ENCODE measurements at regions not wholly inside any gene's neighbourhood (a gene's known extent, or its start where the extent isn't known, plus 50 kb on each side); places are given as distances from the start of the nearest gene placed in this dataset.

- CTCF ChIA-PET (ENCODE audit: unreplicated experiment) = no interaction called here
- intact Hi-C loops (cut with micrococcal nuclease; ENCODE audit: unreplicated experiment) = no loop called here
- TF ChIP-seq EZH2phosphoT487 (IDR thresholded peaks at IDR 0.05; ENCODE audit: borderline replicate concordance, low read depth, low read length) = no peak
- TF ChIP-seq CTCF (conservative IDR thresholded peaks at IDR 0.05; ENCODE audit: low read length) = no peak
- Histone ChIP-seq H3K4me3 (ENCODE audit: low read depth, low read length, poor library complexity, severe bottlenecking) (no peak overlapping the region), H3K4me1 (ENCODE audit: insufficient read depth, low read length, poor library complexity, severe bottlenecking) (no peaks in the 10 kb centered on the region), H3K27ac (ENCODE audit: low read depth, low read length, poor library complexity, severe bottlenecking) (no peak overlapping the region), H3K36me3 (ENCODE audit: insufficient read depth, low read length) (no peaks in the 10 kb centered on the region), H3K9me3 (ENCODE audit: low read length) (no peaks in the 10 kb centered on the region), H3K79me2 (ENCODE audit: insufficient read depth, low read depth, low read length) (no peaks in the 10 kb centered on the region), H4K20me1 (ENCODE audit: insufficient read depth, low read length) (no peaks in the 10 kb centered on the region), H3K4me2 (ENCODE audit: low read length) (no peak overlapping the region), H2AFZ (ENCODE audit: low read length) (no peak overlapping the region), H3K9me2 (ENCODE audit: insufficient read depth, low read length) (no peaks in the 10 kb centered on the region)
- no peak for DNase-seq (ENCODE audit: low spot score)
- POLR2A ChIA-PET = interaction anchor here (0.7 kb wide), 1 partner anchor 247 kb away, joined by 3 read pairs; no protein-coding TSS in a partner anchor
- BruUV-seq (replicated peaks) = no TSS peak
These were observed 173.1 kb downstream of the NECTIN3 start for GRCh38 chr3:111244760-111245159.

GRCh38 chr3:111246967-111247760 lies 175.5 kb downstream of the NECTIN3 start:
- H3K9me2 ChIP-seq (ENCODE audit: insufficient read depth, low read length) = no peaks in the 10 kb centered on the region
- intact Hi-C loops (cut with micrococcal nuclease; ENCODE audit: unreplicated experiment) = no loop called here
- H4K20me1 ChIP-seq (ENCODE audit: insufficient read depth, low read length) = no peaks in the 10 kb centered on the region
- POLR2A ChIA-PET = no interaction called here
- H3K4me3 ChIP-seq (ENCODE audit: low read depth, low read length, poor library complexity, severe bottlenecking) = no peak overlapping the region
- H3K4me1 ChIP-seq (ENCODE audit: insufficient read depth, low read length, poor library complexity, severe bottlenecking) = no peaks in the 10 kb centered on the region
- H2AFZ ChIP-seq (ENCODE audit: low read length) = no peak overlapping the region
- no peak overlapping the region for H3K27ac ChIP-seq (ENCODE audit: low read depth, low read length, poor library complexity, severe bottlenecking)
- H3K79me2 ChIP-seq (ENCODE audit: insufficient read depth, low read depth, low read length) = no peaks in the 10 kb centered on the region
- CTCF ChIA-PET (ENCODE audit: unreplicated experiment) = no interaction called here
- DNase-seq (ENCODE audit: low spot score) = no peak
- no TSS peak for BruUV-seq (replicated peaks)
- no peak overlapping the region for H3K4me2 ChIP-seq (ENCODE audit: low read length)
- H3K9me3 ChIP-seq (ENCODE audit: low read length) = no peaks in the 10 kb centered on the region
- H3K36me3 ChIP-seq (ENCODE audit: insufficient read depth, low read length) = no peaks in the 10 kb centered on the region
- TF ChIP-seq EZH2phosphoT487 (IDR thresholded peaks at IDR 0.05; ENCODE audit: borderline replicate concordance, low read depth, low read length) (no peak), CTCF (conservative IDR thresholded peaks at IDR 0.05; ENCODE audit: low read length) (no peak)

- no peak overlapping the region for H2AFZ ChIP-seq (ENCODE audit: low read length)
- H3K79me2 ChIP-seq (ENCODE audit: insufficient read depth, low read depth, low read length) = no peaks in the 10 kb centered on the region
- no peak for DNase-seq (ENCODE audit: low spot score)
- H3K4me2 ChIP-seq (ENCODE audit: low read length) = no peak overlapping the region
- TF ChIP-seq EZH2phosphoT487 (IDR thresholded peaks at IDR 0.05; ENCODE audit: borderline replicate concordance, low read depth, low read length) (no peak), CTCF (conservative IDR thresholded peaks at IDR 0.05; ENCODE audit: low read length) (no peak)
- no peaks in the 10 kb centered on the region for H3K9me3 ChIP-seq (ENCODE audit: low read length)
- no peaks in the 10 kb centered on the region for H3K4me1 ChIP-seq (ENCODE audit: insufficient read depth, low read length, poor library complexity, severe bottlenecking)
- H3K36me3 ChIP-seq (ENCODE audit: insufficient read depth, low read length) = no peaks in the 10 kb centered on the region
- no peaks in the 10 kb centered on the region for H4K20me1 ChIP-seq (ENCODE audit: insufficient read depth, low read length)
- BruUV-seq (replicated peaks) = no TSS peak
- CTCF ChIA-PET (ENCODE audit: unreplicated experiment) = no interaction called here
- H3K9me2 ChIP-seq (ENCODE audit: insufficient read depth, low read length) = no peaks in the 10 kb centered on the region
- POLR2A ChIA-PET = no interaction called here
- intact Hi-C loops (cut with micrococcal nuclease; ENCODE audit: unreplicated experiment) = no loop called here
- H3K27ac ChIP-seq (ENCODE audit: low read depth, low read length, poor library complexity, severe bottlenecking) = no peak overlapping the region
- H3K4me3 ChIP-seq (ENCODE audit: low read depth, low read length, poor library complexity, severe bottlenecking) = no peak overlapping the region
These were observed 176.8 kb downstream of the NECTIN3 start for GRCh38 chr3:111248406-111248805.
